HuH-7.5 (cell line): ENCODE measurements at regions not wholly inside any gene's neighbourhood (a gene's known extent, or its start where the extent isn't known, plus 50 kb on each side); places are given as distances from the start of the nearest gene placed in this dataset.

Source experiments
- DNase-seq: peaks from one replicate; pipeline ENCODE4 v3.0.0; 2011; ENCODE audit warnings: low spot score

- DNase-seq: no peak
Measured at GRCh38 chr6:4295058-4295782, 159.8 kb upstream of the ECI2 start.

GRCh38 chr6:4294636-4295035 lies 159.3 kb upstream of the ECI2 start:
- no peak for DNase-seq

- no peak for DNase-seq
Measured at GRCh38 chr6:4291453-4292403, 156.4 kb upstream of the ECI2 start.

- DNase-seq: no peak
Measured at GRCh38 chr6:4289770-4290320, 154.5 kb upstream of the ECI2 start.

- no peak for DNase-seq
Measured at GRCh38 chr6:4287811-4288244, 152.5 kb upstream of the ECI2 start.

- no peak for DNase-seq
Measured at GRCh38 chr6:4287372-4287771, 152.0 kb upstream of the ECI2 start.

- DNase-seq: no peak
Measured at GRCh38 chr6:4282926-4283325, 147.6 kb upstream of the ECI2 start.

GRCh38 chr6:4281341-4282293 lies 146.2 kb upstream of the ECI2 start:
- DNase-seq: no peak

- no peak for DNase-seq
Measured at GRCh38 chr6:4280707-4281106, 145.3 kb upstream of the ECI2 start.

GRCh38 chr6:4280031-4280430 lies 144.7 kb upstream of the ECI2 start:
- no peak for DNase-seq

GRCh38 chr6:4274382-4275082 lies 139.2 kb upstream of the ECI2 start:
- DNase-seq: no peak

GRCh38 chr6:4272996-4273395 lies 137.6 kb upstream of the ECI2 start:
- no peak for DNase-seq

GRCh38 chr6:4271761-4272470 lies 136.5 kb upstream of the ECI2 start:
- DNase-seq: no peak

- no peak for DNase-seq
Measured at GRCh38 chr6:4270776-4271175, 135.4 kb upstream of the ECI2 start.

- no peak for DNase-seq
Measured at GRCh38 chr6:4270001-4270400, 134.6 kb upstream of the ECI2 start.

GRCh38 chr6:4268171-4268570 lies 132.8 kb upstream of the ECI2 start:
- DNase-seq: no peak

GRCh38 chr6:4265740-4266139 lies 130.4 kb upstream of the ECI2 start:
- no peak for DNase-seq

- DNase-seq: no peak
Measured at GRCh38 chr6:4264601-4265000, 129.2 kb upstream of the ECI2 start.

- DNase-seq: no peak
Measured at GRCh38 chr6:4264081-4264480, 128.7 kb upstream of the ECI2 start.

- DNase-seq: no peak
Measured at GRCh38 chr6:4262526-4262925, 127.2 kb upstream of the ECI2 start.
